B cell (primary cell): ENCODE measurements at regions not wholly inside any gene's neighbourhood (a gene's known extent, or its start where the extent isn't known, plus 50 kb on each side); places are given as distances from the start of the nearest gene placed in this dataset.

Source experiments
- ATAC-seq: fragments of 200-7000 bp; cut with Tn5 transposase; one replicate; pipeline ENCODE4 v1.10.0; 2021; ENCODE audit warnings: low read depth, mild to moderate bottlenecking, moderate number of reproducible peaks, moderate library complexity
- CTCF ChIA-PET: fragments of 350-600 bp; sonication (Branson Sonifier 250); formaldehyde crosslinking; loops from one replicate; lab custom pipeline; 2021; ENCODE audit warnings: antibody characterized with exemption, inconsistent platforms; lab: Charles Lee
- POLR2A ChIA-PET: fragments of 350-600 bp; sonication (Branson Sonifier 250); formaldehyde crosslinking; loops from one replicate; lab custom pipeline; 2021; ENCODE audit warnings: antibody characterized with exemption; lab: Charles Lee
- DNase-seq: peaks from one replicate; pipeline ENCODE4 v3.0.0; 2013
- H2AFZ ChIP-seq: 2 replicates; pipeline ENCODE4 v1.6.1; 2012; ENCODE audit warnings: mild to moderate bottlenecking, low read depth, low read length; ENCODE audit not compliant: insufficient read depth, poor library complexity, severe bottlenecking
- H3K27ac ChIP-seq, 2 donors: 1 replicate in 1 of 2; 2 replicates in 1 of 2; pipeline ENCODE4 v1.5.1; 2012 to 2013; ENCODE audit warnings: low read length in 2 of 2, mild to moderate bottlenecking in 2 of 2, moderate library complexity in 1 of 2
- H3K27me3 ChIP-seq, 4 experiments: fragments of 200-600 bp in 1 of 4; sonication (generic) in 1 of 4; replicated peaks in 1 of 4; 1 replicate in 2 of 4; 2 replicates in 2 of 4; pipeline versions ENCODE4 v1.6.1 to v1.7.0; 2013 to 2016; ENCODE audit warnings: low read length in 3 of 4, mild to moderate bottlenecking in 2 of 4, mixed read lengths in 1 of 4, moderate library complexity in 1 of 4; ENCODE audit not compliant: insufficient read depth in 4 of 4, control insufficient read depth in 3 of 4; ENCODE audit errors: control extremely low read depth in 1 of 4
- H3K36me3 ChIP-seq, 2 experiments: replicated peaks in 1 of 2; 1 replicate in 1 of 2; 2 replicates in 1 of 2; pipeline versions ENCODE4 v1.6.1 to v1.7.1; 2013; ENCODE audit warnings: low read length in 1 of 2; ENCODE audit not compliant: insufficient read depth in 2 of 2, control insufficient read depth in 1 of 2; ENCODE audit errors: control extremely low read depth in 1 of 2, extremely low read depth in 1 of 2
- H3K4me1 ChIP-seq, 2 donors: fragments of 200-600 bp in 1 of 2; sonication (generic) in 1 of 2; 1 replicate in 1 of 2; 2 replicates in 1 of 2; pipeline versions ENCODE4 v1.5.1 to v1.6.1; 2013 to 2017; ENCODE audit warnings: low read length in 2 of 2; ENCODE audit not compliant: control insufficient read depth in 2 of 2, insufficient read depth in 2 of 2
- H3K4me2 ChIP-seq: replicated peaks from 2 replicates; pipeline ENCODE3; 2012; ENCODE audit warnings: mild to moderate bottlenecking, low read depth, low read length; ENCODE audit not compliant: poor library complexity, severe bottlenecking
- H3K4me3 ChIP-seq, 5 experiments: fragments of 200-600 bp in 1 of 5; sonication (generic) in 1 of 5; 1 replicate in 3 of 5; 2 replicates in 2 of 5; pipeline versions ENCODE4 v1.5.1 to v1.7.0; 2011 to 2016; ENCODE audit warnings: low read length in 4 of 5, mild to moderate bottlenecking in 4 of 5, low read depth in 2 of 5, control low read depth in 1 of 5, moderate library complexity in 1 of 5; ENCODE audit not compliant: insufficient read depth in 1 of 5; ENCODE audit errors: control extremely low read depth in 1 of 5, extremely low read depth in 1 of 5
- H3K79me2 ChIP-seq: fragments of 200-600 bp; sonication (generic); one replicate; pipeline ENCODE4 v1.6.0; 2016; ENCODE audit warnings: low read length; ENCODE audit not compliant: control insufficient read depth, insufficient read depth
- H3K9ac ChIP-seq: fragments of 200-600 bp; sonication (generic); 2 replicates; pipeline ENCODE4 v1.6.1; 2017; ENCODE audit warnings: mild to moderate bottlenecking, low read length, moderate library complexity
- H3K9me3 ChIP-seq, 3 donors: one replicate each; pipeline versions ENCODE4 v1.6.1 to v1.7.1; 2013; ENCODE audit warnings: low read length in 2 of 3; ENCODE audit not compliant: control insufficient read depth in 2 of 3, insufficient read depth in 1 of 3; ENCODE audit errors: control extremely low read depth in 1 of 3
- H4K20me1 ChIP-seq: 2 replicates; pipeline ENCODE4 v1.6.0; 2012; ENCODE audit warnings: mild to moderate bottlenecking, low read length; ENCODE audit not compliant: insufficient read depth, control insufficient read depth, poor library complexity, severe bottlenecking
- H3K27ac Mint-ChIP-seq: one replicate; pipeline ENCODE4 v1.8.0; 2021; ENCODE audit warnings: mixed read lengths
- H3K27me3 Mint-ChIP-seq: one replicate; pipeline ENCODE4 v1.8.0; 2021; ENCODE audit warnings: mixed read lengths
- H3K4me1 Mint-ChIP-seq: one replicate; pipeline ENCODE4 v1.8.0; 2021; ENCODE audit warnings: mixed read lengths
- H3K4me3 Mint-ChIP-seq: one replicate; pipeline ENCODE4 v1.8.0; 2021; ENCODE audit warnings: mixed read lengths
- H3K9me3 Mint-ChIP-seq: one replicate; pipeline ENCODE4 v1.8.0; 2022; ENCODE audit warnings: mixed read lengths; ENCODE audit not compliant: insufficient read depth
- EZH2 ChIP-seq: IDR thresholded peaks from 2 replicates; pipeline ENCODE4 v1.6.1; 2012; ENCODE audit warnings: borderline replicate concordance, low read depth, mild to moderate bottlenecking, moderate library complexity, low read length; ENCODE audit not compliant: insufficient read depth, poor library complexity, severe bottlenecking
- WGBS: methylation state at CpG from one replicate; pipeline ENCODE4 v1.1.5; 2013; ENCODE audit warnings: missing lambda C conversion rate; ENCODE audit not compliant: insufficient coverage; 5-methylcytosine and 5-hydroxymethylcytosine counted together
- intact Hi-C: fragments of 100-400 bp; cut with micrococcal nuclease; formaldehyde crosslinking; loops from one replicate; pipeline ENCODE4 v1.10.0; 2022
- TF ChIP-seq, protein P1 (sequence below): fragments of 200-600 bp; IDR thresholded peaks from one replicate; pipeline ENCODE4 v1.8.0; 2022; ENCODE audit warnings: antibody characterized with exemption, mild to moderate bottlenecking

GRCh38 chr11:24078018-24078417 is 418.8 kb upstream of the LUZP2 start:
- no peak overlapping the region for H3K4me2 ChIP-seq
- H3K27ac Mint-ChIP-seq, result no peak overlapping the region

DNA sequence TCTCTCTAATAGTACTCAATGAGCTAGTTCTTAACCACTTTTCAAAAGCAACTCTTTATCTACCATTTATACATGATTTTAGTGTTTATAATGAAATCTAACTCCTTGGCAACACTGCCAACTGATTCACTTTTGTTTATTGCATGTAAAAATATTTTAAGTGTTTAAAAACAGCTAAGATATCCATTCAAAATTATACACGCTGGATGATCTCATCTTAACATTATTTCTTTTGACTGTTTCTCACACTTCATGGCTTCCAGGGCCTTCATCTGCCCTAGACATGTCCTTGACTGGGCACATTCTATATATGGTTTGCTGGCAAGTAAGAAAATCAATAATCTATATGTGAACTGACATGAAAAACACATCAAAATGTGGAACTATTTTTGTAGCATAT is 414.6 kb upstream of the LUZP2 start:
- no peaks in the 10 kb centered on the region for H3K27me3 ChIP-seq
- no peak overlapping the region for H3K27ac ChIP-seq
- H4K20me1 ChIP-seq, result no peaks in the 10 kb centered on the region
- no peak overlapping the region for H3K4me2 ChIP-seq
- no peaks in the 10 kb centered on the region for H3K9me3 ChIP-seq
- ChIA-PET POLR2A (no interaction called here), CTCF (no interaction called here)
- Mint-ChIP-seq H3K27ac (no peak overlapping the region), H3K9me3 (peaks cover 4% of the 10 kb centered on the region), H3K27me3 (no peaks in the 10 kb centered on the region), H3K4me3 (no peak overlapping the region), H3K4me1 (no peaks in the 10 kb centered on the region)
- no peaks in the 10 kb centered on the region for H3K79me2 ChIP-seq
- H3K4me1 ChIP-seq, result no peaks in the 10 kb centered on the region
- no peak overlapping the region for H2AFZ ChIP-seq
- H3K36me3 ChIP-seq, result no peaks in the 10 kb centered on the region
- TF ChIP-seq, protein P1, sequence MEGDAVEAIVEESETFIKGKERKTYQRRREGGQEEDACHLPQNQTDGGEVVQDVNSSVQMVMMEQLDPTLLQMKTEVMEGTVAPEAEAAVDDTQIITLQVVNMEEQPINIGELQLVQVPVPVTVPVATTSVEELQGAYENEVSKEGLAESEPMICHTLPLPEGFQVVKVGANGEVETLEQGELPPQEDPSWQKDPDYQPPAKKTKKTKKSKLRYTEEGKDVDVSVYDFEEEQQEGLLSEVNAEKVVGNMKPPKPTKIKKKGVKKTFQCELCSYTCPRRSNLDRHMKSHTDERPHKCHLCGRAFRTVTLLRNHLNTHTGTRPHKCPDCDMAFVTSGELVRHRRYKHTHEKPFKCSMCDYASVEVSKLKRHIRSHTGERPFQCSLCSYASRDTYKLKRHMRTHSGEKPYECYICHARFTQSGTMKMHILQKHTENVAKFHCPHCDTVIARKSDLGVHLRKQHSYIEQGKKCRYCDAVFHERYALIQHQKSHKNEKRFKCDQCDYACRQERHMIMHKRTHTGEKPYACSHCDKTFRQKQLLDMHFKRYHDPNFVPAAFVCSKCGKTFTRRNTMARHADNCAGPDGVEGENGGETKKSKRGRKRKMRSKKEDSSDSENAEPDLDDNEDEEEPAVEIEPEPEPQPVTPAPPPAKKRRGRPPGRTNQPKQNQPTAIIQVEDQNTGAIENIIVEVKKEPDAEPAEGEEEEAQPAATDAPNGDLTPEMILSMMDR, result no peak
- TF ChIP-seq EZH2, result no peak
- H3K4me3 ChIP-seq, result no peak overlapping the region
- no peak overlapping the region for H3K9ac ChIP-seq
- intact Hi-C loops, result no loop called here
- WGBS, result no CpG with 5 or more reads among the region's 1 CpG
- no peak for ATAC-seq
- DNase-seq, result no peak

More at GRCh38 chr11:24078018-24078417, 418.8 kb upstream of the LUZP2 start:
- Mint-ChIP-seq H3K9me3 (no peaks in the 10 kb centered on the region), H3K4me1 (no peaks in the 10 kb centered on the region), H3K4me3 (no peak overlapping the region), H3K27me3 (no peaks in the 10 kb centered on the region)
- ChIA-PET POLR2A (no interaction called here), CTCF (no interaction called here)
- ATAC-seq (no peak), DNase-seq (no peak)
- intact Hi-C loops, result no loop called here
- Histone ChIP-seq H3K4me3 (no peak overlapping the region), H3K27me3 (no peaks in the 10 kb centered on the region), H3K9me3 (no peaks in the 10 kb centered on the region), H3K79me2 (no peaks in the 10 kb centered on the region), H3K4me1 (no peaks in the 10 kb centered on the region), H4K20me1 (no peaks in the 10 kb centered on the region), H3K27ac (no peak overlapping the region), H3K9ac (no peak overlapping the region), H3K36me3 (no peaks in the 10 kb centered on the region), H2AFZ (no peak overlapping the region)
- WGBS, result no CpG with 5 or more reads among the region's 3 CpGs
- no peak for TF ChIP-seq EZH2
- TF ChIP-seq, protein P1, result no peak
